C4-2B (cell line): ENCODE measurements at regions not wholly inside any gene's neighbourhood (a gene's known extent, or its start where the extent isn't known, plus 50 kb on each side); places are given as distances from the start of the nearest gene placed in this dataset.

Experiments
- ZFX ChIP-seq: fragments of 450-650 bp; IDR thresholded peaks from 2 replicates; pipeline ENCODE4 v1.6.1; 2017
- TF ChIP-seq, protein P1 (sequence below): fragments of 450-650 bp; conservative IDR thresholded peaks from 2 replicates; pipeline ENCODE4 v1.5.1; 2017; ENCODE audit warnings: mild to moderate bottlenecking

DNA sequence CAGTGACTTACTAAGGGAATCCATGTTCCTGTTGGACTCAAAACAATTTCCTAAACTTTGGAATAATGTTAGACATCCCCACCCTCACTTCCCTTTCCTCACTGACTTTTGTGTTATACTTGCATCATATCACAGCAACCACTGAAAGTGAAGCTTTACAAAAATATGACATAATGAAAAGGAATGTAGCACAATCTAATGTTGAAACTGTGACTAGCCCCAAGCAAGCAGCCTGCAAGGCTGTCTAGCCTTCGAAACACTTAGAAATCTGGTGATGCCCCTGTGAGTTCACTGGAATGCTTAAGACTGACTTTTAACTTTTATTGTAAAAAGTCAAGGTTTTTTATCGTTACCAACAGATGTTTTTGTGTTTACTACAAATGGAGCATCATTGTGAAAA lies 203.7 kb upstream of the ZNF385D start:
- TF ChIP-seq, protein P1, sequence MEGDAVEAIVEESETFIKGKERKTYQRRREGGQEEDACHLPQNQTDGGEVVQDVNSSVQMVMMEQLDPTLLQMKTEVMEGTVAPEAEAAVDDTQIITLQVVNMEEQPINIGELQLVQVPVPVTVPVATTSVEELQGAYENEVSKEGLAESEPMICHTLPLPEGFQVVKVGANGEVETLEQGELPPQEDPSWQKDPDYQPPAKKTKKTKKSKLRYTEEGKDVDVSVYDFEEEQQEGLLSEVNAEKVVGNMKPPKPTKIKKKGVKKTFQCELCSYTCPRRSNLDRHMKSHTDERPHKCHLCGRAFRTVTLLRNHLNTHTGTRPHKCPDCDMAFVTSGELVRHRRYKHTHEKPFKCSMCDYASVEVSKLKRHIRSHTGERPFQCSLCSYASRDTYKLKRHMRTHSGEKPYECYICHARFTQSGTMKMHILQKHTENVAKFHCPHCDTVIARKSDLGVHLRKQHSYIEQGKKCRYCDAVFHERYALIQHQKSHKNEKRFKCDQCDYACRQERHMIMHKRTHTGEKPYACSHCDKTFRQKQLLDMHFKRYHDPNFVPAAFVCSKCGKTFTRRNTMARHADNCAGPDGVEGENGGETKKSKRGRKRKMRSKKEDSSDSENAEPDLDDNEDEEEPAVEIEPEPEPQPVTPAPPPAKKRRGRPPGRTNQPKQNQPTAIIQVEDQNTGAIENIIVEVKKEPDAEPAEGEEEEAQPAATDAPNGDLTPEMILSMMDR, result no peak
- no peak for TF ChIP-seq ZFX
